NT2/D1 (cell line): ENCODE measurements at regions not wholly inside any gene's neighbourhood (a gene's known extent, or its start where the extent isn't known, plus 50 kb on each side); places are given as distances from the start of the nearest gene placed in this dataset.

Experiments
- SUZ12 ChIP-seq: IDR thresholded peaks from 2 replicates; pipeline ENCODE4 v1.6.1; 2011; ENCODE audit not compliant: insufficient read length, insufficient read depth; ENCODE audit errors: extremely low read depth
- YY1 ChIP-seq: IDR thresholded peaks from 2 replicates; pipeline ENCODE4 v1.6.1; 2011; ENCODE audit not compliant: insufficient read length, insufficient read depth
- ZNF274 ChIP-seq: IDR thresholded peaks from 2 replicates; pipeline ENCODE4 v1.6.1; 2011; ENCODE audit warnings: mild to moderate bottlenecking, low read depth, low read length

DNA sequence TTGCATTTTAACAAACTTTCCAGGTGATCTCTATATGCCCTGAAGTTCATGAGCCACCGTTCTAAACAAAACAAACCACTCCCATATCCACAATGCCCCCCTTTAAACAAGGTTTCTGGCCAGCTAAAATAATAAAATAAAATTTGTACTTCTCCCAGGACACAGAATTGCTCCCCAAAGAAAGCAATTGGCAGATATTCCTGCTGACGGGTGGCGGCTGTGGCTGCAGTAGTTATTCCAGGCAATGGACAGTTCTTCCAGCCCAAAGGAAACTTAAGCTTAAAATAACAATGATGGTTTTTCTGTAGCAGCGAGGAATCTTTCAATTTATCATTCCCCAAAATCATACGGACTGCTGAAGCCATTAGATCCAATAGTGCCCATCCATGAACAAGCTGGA is 260.5 kb upstream of the ZNF521 start:
- TF ChIP-seq ZNF274 = no peak
- TF ChIP-seq YY1 = no peak
- no peak for TF ChIP-seq SUZ12
